ENCODE measurements at regions not wholly inside any gene's neighbourhood (a gene's known extent, or its start where the extent isn't known, plus 50 kb on each side); places are given as distances from the start of the nearest gene placed in this dataset.

DNA sequence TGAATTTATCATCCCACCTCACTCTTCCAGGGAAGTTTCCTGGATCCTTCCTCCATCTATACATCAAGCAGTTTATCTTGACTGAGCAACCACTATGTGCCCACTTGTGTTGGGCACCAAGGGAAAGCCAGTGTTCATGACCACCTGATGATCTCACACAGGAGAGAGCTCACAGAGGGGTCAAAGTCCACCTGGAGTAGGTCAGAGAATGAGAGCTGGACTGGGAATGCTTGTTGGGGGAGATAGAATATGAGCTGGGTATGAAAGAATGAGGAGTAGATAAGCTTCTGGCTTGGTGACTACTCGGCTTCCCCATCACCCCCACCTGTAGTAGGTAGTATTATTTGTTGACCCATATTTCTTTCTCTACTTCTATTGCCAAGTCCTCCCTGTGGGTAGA is 72.2 kb upstream of the CYRIA start:
- H3K4me3 ChIP-seq (ENCODE audit: low read depth in 2 of 2, low read length in 1 of 2) = no peak overlapping the region
- no peak overlapping the region for H3K27ac ChIP-seq (ENCODE audit: low read depth in 2 of 2, low read length in 1 of 2)
- ChIA-PET CTCF (interaction anchor here (0.7 to 12.4 kb wide), 6 partner anchors 19 to 129 kb away, joined by 3 to 119 read pairs (median 3); no protein-coding TSS in a partner anchor), POLR2A (interaction anchor here (0.7 kb wide), 1 partner anchor 86 kb away, joined by 4 read pairs; no protein-coding TSS in a partner anchor)
- H3F3A ChIP-seq (replicated peaks; ENCODE audit: insufficient read depth) = no peaks in the 10 kb centered on the region
- no peak overlapping the region for H3K4me2 ChIP-seq
- no peaks in the 10 kb centered on the region for H3K79me2 ChIP-seq (ENCODE audit: insufficient read depth)
- no peak overlapping the region for H2AFZ ChIP-seq (ENCODE audit: low read depth)
- TF ChIP-seq, protein P1, sequence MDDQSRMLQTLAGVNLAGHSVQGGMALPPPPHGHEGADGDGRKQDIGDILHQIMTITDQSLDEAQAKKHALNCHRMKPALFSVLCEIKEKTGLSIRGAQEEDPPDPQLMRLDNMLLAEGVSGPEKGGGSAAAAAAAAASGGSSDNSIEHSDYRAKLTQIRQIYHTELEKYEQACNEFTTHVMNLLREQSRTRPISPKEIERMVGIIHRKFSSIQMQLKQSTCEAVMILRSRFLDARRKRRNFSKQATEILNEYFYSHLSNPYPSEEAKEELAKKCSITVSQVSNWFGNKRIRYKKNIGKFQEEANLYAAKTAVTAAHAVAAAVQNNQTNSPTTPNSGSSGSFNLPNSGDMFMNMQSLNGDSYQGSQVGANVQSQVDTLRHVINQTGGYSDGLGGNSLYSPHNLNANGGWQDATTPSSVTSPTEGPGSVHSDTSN (IDR thresholded peaks at IDR 0.05) = no peak
- TF ChIP-seq FOSL2 (IDR thresholded peaks at IDR 0.05; ENCODE audit: borderline replicate concordance, low read depth) (no peak), SIN3A (IDR thresholded peaks at IDR 0.05; ENCODE audit: borderline replicate concordance, low read depth, low read length) (no peak), POLR2AphosphoS5 (IDR thresholded peaks at IDR 0.05; ENCODE audit: low read depth, low read length) (no peak), RFX5 (IDR thresholded peaks at IDR 0.05; ENCODE audit: low read length) (no peak), RCOR1 (IDR thresholded peaks at IDR 0.05; ENCODE audit: low read length) (no peak), JUND (IDR thresholded peaks at IDR 0.05) (no peak), CHD2 (IDR thresholded peaks at IDR 0.05; ENCODE audit: low read length, partially characterized antibody) (no peak)
- TF ChIP-seq, protein P2, sequence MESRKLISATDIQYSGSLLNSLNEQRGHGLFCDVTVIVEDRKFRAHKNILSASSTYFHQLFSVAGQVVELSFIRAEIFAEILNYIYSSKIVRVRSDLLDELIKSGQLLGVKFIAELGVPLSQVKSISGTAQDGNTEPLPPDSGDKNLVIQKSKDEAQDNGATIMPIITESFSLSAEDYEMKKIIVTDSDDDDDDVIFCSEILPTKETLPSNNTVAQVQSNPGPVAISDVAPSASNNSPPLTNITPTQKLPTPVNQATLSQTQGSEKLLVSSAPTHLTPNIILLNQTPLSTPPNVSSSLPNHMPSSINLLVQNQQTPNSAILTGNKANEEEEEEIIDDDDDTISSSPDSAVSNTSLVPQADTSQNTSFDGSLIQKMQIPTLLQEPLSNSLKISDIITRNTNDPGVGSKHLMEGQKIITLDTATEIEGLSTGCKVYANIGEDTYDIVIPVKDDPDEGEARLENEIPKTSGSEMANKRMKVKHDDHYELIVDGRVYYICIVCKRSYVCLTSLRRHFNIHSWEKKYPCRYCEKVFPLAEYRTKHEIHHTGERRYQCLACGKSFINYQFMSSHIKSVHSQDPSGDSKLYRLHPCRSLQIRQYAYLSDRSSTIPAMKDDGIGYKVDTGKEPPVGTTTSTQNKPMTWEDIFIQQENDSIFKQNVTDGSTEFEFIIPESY (IDR thresholded peaks at IDR 0.05; ENCODE audit: borderline replicate concordance, low read depth) = no peak
- no peak overlapping the region for H3K9ac ChIP-seq
- H3K9me2 ChIP-seq = no peaks in the 10 kb centered on the region
- no peaks in the 10 kb centered on the region for H3K4me1 ChIP-seq (ENCODE audit: control insufficient read depth in 1 of 2, insufficient read depth in 2 of 2, low read depth in 1 of 2, low read length in 1 of 2)
- no peaks in the 10 kb centered on the region for H3K27me3 ChIP-seq (ENCODE audit: insufficient read depth)
- H3K36me3 ChIP-seq (replicated peaks in 1 of 2; ENCODE audit: control insufficient read depth in 1 of 2, insufficient read depth in 2 of 2, low read length in 1 of 2) = no peaks in the 10 kb centered on the region
- H4K20me1 ChIP-seq (ENCODE audit: insufficient read depth) = no peaks in the 10 kb centered on the region
- 22% methylated on average over 1 of the region's 1 CpG for WGBS (ENCODE audit: low lambda C conversion rate)
- no peaks in the 10 kb centered on the region for H3K9me3 ChIP-seq
- no peak for DNase-seq

GRCh38 chr2:16736633-16737032 is 71.0 kb upstream of the CYRIA start:
- Histone ChIP-seq H4K20me1 (ENCODE audit: insufficient read depth) (no peaks in the 10 kb centered on the region), H3K27me3 (ENCODE audit: insufficient read depth) (no peaks in the 10 kb centered on the region), H3K27ac (ENCODE audit: low read depth in 2 of 2, low read length in 1 of 2) (no peak overlapping the region), H3K9me3 (no peaks in the 10 kb centered on the region), H3K4me3 (ENCODE audit: low read depth in 2 of 2, low read length in 1 of 2) (no peak overlapping the region), H3F3A (replicated peaks; ENCODE audit: insufficient read depth) (no peaks in the 10 kb centered on the region), H3K4me2 (no peak overlapping the region), H3K9ac (no peak overlapping the region), H3K79me2 (ENCODE audit: insufficient read depth) (no peaks in the 10 kb centered on the region), H3K9me2 (no peaks in the 10 kb centered on the region), H3K4me1 (ENCODE audit: control insufficient read depth in 1 of 2, insufficient read depth in 2 of 2, low read depth in 1 of 2, low read length in 1 of 2) (no peaks in the 10 kb centered on the region), H2AFZ (ENCODE audit: low read depth) (no peak overlapping the region), H3K36me3 (replicated peaks in 1 of 2; ENCODE audit: control insufficient read depth in 1 of 2, insufficient read depth in 2 of 2, low read length in 1 of 2) (no peaks in the 10 kb centered on the region)
- ChIA-PET POLR2A (no interaction called here), CTCF (interaction anchor here (2.8 to 12.4 kb wide), 2 partner anchors 20 to 128 kb away, joined by 10 to 119 read pairs; no protein-coding TSS in a partner anchor)
- no peak for DNase-seq
- TF ChIP-seq FOXJ3 (CRISPR knock-in tag; IDR thresholded peaks at IDR 0.05) = no peak
- no peak for TF ChIP-seq TEAD4 (IDR thresholded peaks at IDR 0.05; ENCODE audit: borderline replicate concordance, insufficient read depth)
- no peak for TF ChIP-seq POLR2AphosphoS5 (IDR thresholded peaks at IDR 0.05; ENCODE audit: low read depth, low read length)
- no peak for TF ChIP-seq TCF12 (IDR thresholded peaks at IDR 0.05)
- no peak for TF ChIP-seq MXI1 (IDR thresholded peaks at IDR 0.05; ENCODE audit: low read depth, low read length)
- no peak for TF ChIP-seq FOXM1 (IDR thresholded peaks at IDR 0.05; ENCODE audit: low read depth)
- 63% methylated on average over 2 of the region's 2 CpGs for WGBS (ENCODE audit: low lambda C conversion rate)
